A673 (cell line): ENCODE measurements at regions not wholly inside any gene's neighbourhood (a gene's known extent, or its start where the extent isn't known, plus 50 kb on each side); places are given as distances from the start of the nearest gene placed in this dataset.

ENCODE experiments used
- BruUV-seq: library from RNA; stranded (reverse); fragments of 400-500 nt; replicated peaks from 2 replicates; lab custom pipeline; 2021; lab: Mats Ljungman, UMichigan
- CTCF ChIA-PET: fragments of 300-600 bp; sonication (Branson Sonifier 250); formaldehyde crosslinking; loops from one replicate; lab custom pipeline; 2022; ENCODE audit warnings: antibody characterized with exemption; lab: Charles Lee
- POLR2A ChIA-PET: fragments of 300-600 bp; sonication (Branson Sonifier 250); formaldehyde crosslinking; loops from one replicate; lab custom pipeline; 2022; ENCODE audit warnings: antibody characterized with exemption; ENCODE audit not compliant: low non-redundant PET; lab: Charles Lee
- DNase-seq: peaks from one replicate; pipeline ENCODE4 v3.0.0-alpha.2; 2015; ENCODE audit warnings: low spot score
- H3K27ac ChIP-seq: fragments of 200-600 bp; sonication (generic); 2 replicates; pipeline ENCODE4 v1.5.1; 2016; ENCODE audit warnings: mixed run types, low read depth, mild to moderate bottlenecking, mixed read lengths, antibody characterized with exemption, low read length; ENCODE audit not compliant: poor library complexity, severe bottlenecking
- H3K27me3 ChIP-seq: fragments of 200-600 bp; sonication (generic); replicated peaks from 2 replicates; pipeline ENCODE4 v1.6.1; 2017; ENCODE audit warnings: mixed run types, low read depth, mild to moderate bottlenecking, mixed read lengths, antibody characterized with exemption, low read length; ENCODE audit not compliant: insufficient read depth, poor library complexity
- H3K36me3 ChIP-seq: fragments of 200-600 bp; sonication (generic); 2 replicates; pipeline ENCODE4 v1.6.1; 2016; ENCODE audit warnings: mixed run types, mild to moderate bottlenecking, mixed read lengths, antibody characterized with exemption, low read length; ENCODE audit not compliant: insufficient read depth, poor library complexity, severe bottlenecking
- H3K4me1 ChIP-seq: fragments of 200-600 bp; sonication (generic); 2 replicates; pipeline ENCODE4 v1.6.1; 2017; ENCODE audit warnings: mixed run types, mild to moderate bottlenecking, mixed read lengths, antibody characterized with exemption, low read length; ENCODE audit not compliant: insufficient read depth, poor library complexity, severe bottlenecking
- H3K4me3 ChIP-seq: fragments of 200-600 bp; sonication (generic); 2 replicates; pipeline ENCODE4 v1.5.1; 2016; ENCODE audit warnings: low read depth, mixed run types, mild to moderate bottlenecking, mixed read lengths, low read length; ENCODE audit not compliant: poor library complexity, severe bottlenecking
- H3K9me3 ChIP-seq: fragments of 200-600 bp; sonication (generic); 2 replicates; pipeline ENCODE4 v1.6.1; 2016; ENCODE audit warnings: mixed run types, low read depth, mild to moderate bottlenecking, mixed read lengths, antibody characterized with exemption, low read length; ENCODE audit not compliant: poor library complexity, severe bottlenecking
- EZH2 ChIP-seq: fragments of 200-600 bp; sonication (generic); IDR thresholded peaks from 2 replicates; pipeline ENCODE4 v1.6.1; 2017; ENCODE audit warnings: borderline replicate concordance, low read depth, mild to moderate bottlenecking, mixed read lengths, antibody characterized with exemption, low read length; ENCODE audit not compliant: poor library complexity, severe bottlenecking
- intact Hi-C: fragments of 100-400 bp; cut with micrococcal nuclease; formaldehyde crosslinking; loops from one replicate; pipeline ENCODE4 v1.10.0; 2022; ENCODE audit not compliant: unreplicated experiment
- TF ChIP-seq, protein P1 (sequence below): fragments of 300-800, 200-600 bp; sonication (generic); conservative IDR thresholded peaks from 2 replicates; pipeline ENCODE4 v1.5.1; 2017; ENCODE audit warnings: low read depth, mild to moderate bottlenecking, antibody characterized with exemption, low read length, moderate library complexity, mixed read lengths

DNA sequence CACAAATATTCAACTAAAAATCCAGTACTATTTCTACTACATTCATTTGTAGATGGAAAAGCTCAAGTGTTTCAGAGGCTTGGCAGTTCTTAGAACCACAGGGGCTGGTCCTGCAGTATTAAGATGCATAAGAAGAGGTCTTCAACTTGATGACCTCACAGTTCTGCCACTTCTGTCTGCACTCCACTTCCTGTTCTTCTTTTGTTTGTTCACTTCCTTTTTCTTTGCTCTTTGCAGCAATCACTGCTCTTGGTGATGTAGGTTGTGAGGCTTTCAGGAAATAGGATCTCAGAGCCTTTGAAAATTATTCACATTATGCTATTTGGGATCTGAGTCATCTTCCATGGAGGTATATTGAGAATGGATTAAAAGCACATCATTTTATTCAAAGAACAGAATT, 602.0 kb upstream of the CPEB2 start:
- intact Hi-C loops: no loop called here
- Histone ChIP-seq H3K4me1 (peaks cover 15% of the 10 kb centered on the region), H3K4me3 (no peak overlapping the region), H3K9me3 (no peaks in the 10 kb centered on the region), H3K36me3 (no peaks in the 10 kb centered on the region), H3K27me3 (no peaks in the 10 kb centered on the region), H3K27ac (peak overlapping the region; percentile 56)
- BruUV-seq: no TSS peak
- peak; percentile 93 for DNase-seq
- ChIA-PET POLR2A (no interaction called here), CTCF (no interaction called here)
- TF ChIP-seq, protein P1, sequence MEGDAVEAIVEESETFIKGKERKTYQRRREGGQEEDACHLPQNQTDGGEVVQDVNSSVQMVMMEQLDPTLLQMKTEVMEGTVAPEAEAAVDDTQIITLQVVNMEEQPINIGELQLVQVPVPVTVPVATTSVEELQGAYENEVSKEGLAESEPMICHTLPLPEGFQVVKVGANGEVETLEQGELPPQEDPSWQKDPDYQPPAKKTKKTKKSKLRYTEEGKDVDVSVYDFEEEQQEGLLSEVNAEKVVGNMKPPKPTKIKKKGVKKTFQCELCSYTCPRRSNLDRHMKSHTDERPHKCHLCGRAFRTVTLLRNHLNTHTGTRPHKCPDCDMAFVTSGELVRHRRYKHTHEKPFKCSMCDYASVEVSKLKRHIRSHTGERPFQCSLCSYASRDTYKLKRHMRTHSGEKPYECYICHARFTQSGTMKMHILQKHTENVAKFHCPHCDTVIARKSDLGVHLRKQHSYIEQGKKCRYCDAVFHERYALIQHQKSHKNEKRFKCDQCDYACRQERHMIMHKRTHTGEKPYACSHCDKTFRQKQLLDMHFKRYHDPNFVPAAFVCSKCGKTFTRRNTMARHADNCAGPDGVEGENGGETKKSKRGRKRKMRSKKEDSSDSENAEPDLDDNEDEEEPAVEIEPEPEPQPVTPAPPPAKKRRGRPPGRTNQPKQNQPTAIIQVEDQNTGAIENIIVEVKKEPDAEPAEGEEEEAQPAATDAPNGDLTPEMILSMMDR: no peak
- no peak for TF ChIP-seq EZH2

DNA sequence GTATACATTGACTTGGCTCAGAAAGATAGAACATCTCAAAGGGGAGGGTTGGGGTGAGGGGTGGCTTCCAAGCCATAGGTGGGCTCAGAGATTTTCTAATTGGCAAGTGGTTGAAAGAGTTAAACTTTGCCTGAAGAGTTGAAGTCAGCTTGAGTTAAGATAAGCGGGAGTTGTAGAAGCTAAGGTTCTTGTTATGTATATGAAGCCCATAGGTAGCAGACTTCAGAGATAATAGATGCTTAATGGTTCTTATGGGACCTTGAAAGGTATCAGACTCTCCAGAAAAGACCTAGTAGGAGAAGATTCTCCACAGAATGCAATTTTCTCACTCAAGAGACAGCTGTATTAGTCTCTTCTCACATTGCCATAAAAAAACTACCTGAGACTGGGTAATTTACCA, 599.1 kb upstream of the CPEB2 start:
- Histone ChIP-seq H3K4me3 (no peak overlapping the region), H3K9me3 (no peaks in the 10 kb centered on the region), H3K36me3 (no peaks in the 10 kb centered on the region), H3K4me1 (peaks cover 15% of the 10 kb centered on the region), H3K27me3 (no peaks in the 10 kb centered on the region), H3K27ac (no peak overlapping the region)
- no peak for DNase-seq
- intact Hi-C loops: no loop called here
- TF ChIP-seq EZH2: no peak
- TF ChIP-seq, protein P1: no peak
- CTCF ChIA-PET: no interaction called here
- BruUV-seq: no TSS peak
- POLR2A ChIA-PET: no interaction called here

DNA sequence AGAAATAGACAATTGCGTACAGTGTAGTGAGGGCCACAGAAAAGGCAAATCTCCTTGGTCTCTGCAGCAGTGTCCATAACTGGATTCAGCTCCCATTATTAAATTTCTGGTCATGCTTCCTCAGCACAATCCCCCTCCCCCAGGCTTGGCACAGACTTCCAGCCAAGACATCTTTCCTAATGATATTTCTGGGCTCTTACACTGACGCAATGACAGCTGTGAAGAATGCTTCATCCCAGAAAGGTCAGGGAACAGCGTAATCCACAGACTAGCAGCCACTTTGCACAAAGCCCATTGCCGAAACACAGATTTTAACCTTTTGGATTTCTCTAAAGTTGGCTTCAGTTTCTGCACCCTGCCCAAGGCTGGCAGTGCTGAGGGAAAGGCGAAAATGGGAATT, 597.6 kb upstream of the CPEB2 start:
- no peak for DNase-seq
- CTCF ChIA-PET: no interaction called here
- H3K4me3 ChIP-seq: no peak overlapping the region

More for the DNA sequence above, 597.6 kb upstream of the CPEB2 start:
- intact Hi-C loops: no loop called here
- POLR2A ChIA-PET: no interaction called here
- no TSS peak for BruUV-seq
- Histone ChIP-seq H3K36me3 (no peaks in the 10 kb centered on the region), H3K27me3 (no peaks in the 10 kb centered on the region), H3K9me3 (no peaks in the 10 kb centered on the region), H3K27ac (no peak overlapping the region), H3K4me1 (peaks cover 15% of the 10 kb centered on the region)
- TF ChIP-seq EZH2: no peak
- TF ChIP-seq, protein P1: no peak
